ENCODE measurements at regions not wholly inside any gene's neighbourhood (a gene's known extent, or its start where the extent isn't known, plus 50 kb on each side); places are given as distances from the start of the nearest gene placed in this dataset.

DNA sequence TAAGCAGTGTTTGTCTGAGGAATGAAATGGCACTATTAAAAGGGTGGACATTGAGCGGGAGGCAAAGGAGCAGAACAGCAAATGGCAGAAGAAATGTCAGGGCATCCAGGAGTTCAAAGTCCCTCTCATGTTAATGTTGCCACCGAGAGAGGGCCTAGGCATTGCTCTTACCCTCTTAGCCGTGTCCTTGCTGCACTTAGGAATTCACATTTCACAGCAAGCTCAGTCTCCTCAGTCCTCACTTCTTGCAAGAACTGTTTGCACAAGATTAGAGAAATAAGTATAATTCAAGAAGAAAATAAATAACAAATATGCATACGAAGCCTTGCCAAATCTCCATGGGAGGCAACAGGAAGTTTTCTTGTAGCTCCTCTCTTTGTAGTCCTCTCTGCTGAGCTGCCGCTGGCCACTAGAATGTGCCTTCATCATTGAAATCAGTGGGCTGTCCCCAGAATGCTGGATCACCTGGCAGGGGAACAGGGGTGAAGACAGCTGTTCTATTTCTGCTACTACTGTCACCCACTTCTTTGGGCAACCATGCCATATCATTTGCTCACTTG, 205.8 kb downstream of the ZNF326 start:
- no peak for DNase-seq
- Histone ChIP-seq H3K27ac (no peak overlapping the region), H3K4me3 (ENCODE audit: low read depth, low read length) (no peak overlapping the region), H3K27me3 (replicated peaks) (no peaks in the 10 kb centered on the region), H3K36me3 (replicated peaks) (no peaks in the 10 kb centered on the region)
- TF ChIP-seq, protein P1, sequence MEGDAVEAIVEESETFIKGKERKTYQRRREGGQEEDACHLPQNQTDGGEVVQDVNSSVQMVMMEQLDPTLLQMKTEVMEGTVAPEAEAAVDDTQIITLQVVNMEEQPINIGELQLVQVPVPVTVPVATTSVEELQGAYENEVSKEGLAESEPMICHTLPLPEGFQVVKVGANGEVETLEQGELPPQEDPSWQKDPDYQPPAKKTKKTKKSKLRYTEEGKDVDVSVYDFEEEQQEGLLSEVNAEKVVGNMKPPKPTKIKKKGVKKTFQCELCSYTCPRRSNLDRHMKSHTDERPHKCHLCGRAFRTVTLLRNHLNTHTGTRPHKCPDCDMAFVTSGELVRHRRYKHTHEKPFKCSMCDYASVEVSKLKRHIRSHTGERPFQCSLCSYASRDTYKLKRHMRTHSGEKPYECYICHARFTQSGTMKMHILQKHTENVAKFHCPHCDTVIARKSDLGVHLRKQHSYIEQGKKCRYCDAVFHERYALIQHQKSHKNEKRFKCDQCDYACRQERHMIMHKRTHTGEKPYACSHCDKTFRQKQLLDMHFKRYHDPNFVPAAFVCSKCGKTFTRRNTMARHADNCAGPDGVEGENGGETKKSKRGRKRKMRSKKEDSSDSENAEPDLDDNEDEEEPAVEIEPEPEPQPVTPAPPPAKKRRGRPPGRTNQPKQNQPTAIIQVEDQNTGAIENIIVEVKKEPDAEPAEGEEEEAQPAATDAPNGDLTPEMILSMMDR (IDR thresholded peaks at IDR 0.05; ENCODE audit: low read depth, low read length, missing control alignments) = no peak
- in situ Hi-C loops (cut with HindIII; ENCODE audit: low pct_ligation_motif_present, low sequenced_read_pairs) = no loop called here

DNA sequence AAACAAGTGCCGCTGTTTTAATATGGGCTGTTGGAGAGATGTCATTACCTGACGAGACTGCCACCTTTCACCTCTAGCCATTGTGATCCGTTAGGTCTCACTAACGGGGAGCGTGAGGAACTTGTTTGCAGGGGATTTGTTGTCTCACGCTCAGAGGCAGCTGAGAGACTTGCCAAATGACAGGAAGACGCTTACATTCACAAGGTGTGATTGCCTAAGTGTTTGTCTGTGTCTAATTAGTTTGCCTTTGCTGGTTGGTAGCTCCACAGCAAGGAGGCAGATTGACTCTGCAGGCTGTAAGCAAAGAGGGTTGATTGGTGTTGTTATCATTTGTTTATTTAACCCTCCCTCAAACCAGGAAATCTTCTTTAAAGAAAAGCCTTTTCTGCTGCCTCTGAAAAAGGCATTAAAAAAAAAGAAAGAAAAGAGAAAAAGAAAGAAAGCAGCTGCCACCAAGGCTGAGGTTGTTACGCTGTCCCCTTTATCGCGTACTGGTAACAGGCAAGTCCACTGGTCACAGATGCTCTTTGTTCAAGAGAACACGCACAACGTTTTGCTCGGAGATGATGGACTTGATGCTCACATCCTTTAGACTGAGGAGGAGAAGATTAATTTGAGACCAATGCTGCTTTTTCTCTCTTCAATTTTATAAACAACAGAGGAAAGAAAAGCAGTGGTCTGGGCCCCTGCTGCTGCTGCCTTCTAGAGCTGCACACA, 203.9 kb downstream of the ZNF326 start:
- TF ChIP-seq, protein P1 (IDR thresholded peaks at IDR 0.05; ENCODE audit: low read depth, low read length, missing control alignments) = no peak
- in situ Hi-C loops (cut with HindIII; ENCODE audit: low pct_ligation_motif_present, low sequenced_read_pairs) = no loop called here
- no peaks in the 10 kb centered on the region for H3K27me3 ChIP-seq (replicated peaks)
- H3K4me3 ChIP-seq (ENCODE audit: low read depth, low read length) = no peak overlapping the region
- no peak for DNase-seq
- no peak overlapping the region for H3K27ac ChIP-seq
- no peaks in the 10 kb centered on the region for H3K36me3 ChIP-seq (replicated peaks)

DNA sequence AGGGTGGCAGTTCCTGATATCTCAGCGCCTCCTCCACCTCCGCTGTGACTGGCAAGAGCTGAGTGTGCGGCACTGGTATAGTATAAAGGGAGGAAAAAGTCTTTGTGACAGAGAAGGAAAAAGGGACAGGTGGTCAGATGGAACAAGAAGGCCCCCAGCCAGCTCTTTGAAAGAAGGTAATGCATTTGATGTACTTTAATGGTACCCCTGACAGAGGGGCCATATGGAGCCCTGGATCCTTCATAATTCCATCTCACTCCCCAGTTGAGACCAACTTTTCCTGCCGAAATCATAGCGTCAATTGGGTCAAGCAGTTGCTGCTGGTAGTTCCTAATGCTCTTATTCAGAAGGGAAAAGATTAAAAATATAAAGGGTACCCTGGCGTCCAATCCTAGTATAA, 198.2 kb downstream of the ZNF326 start:
- Histone ChIP-seq H3K4me3 (ENCODE audit: low read depth, low read length) (no peak overlapping the region), H3K27me3 (replicated peaks) (no peaks in the 10 kb centered on the region), H3K27ac (no peak overlapping the region), H3K36me3 (replicated peaks) (no peaks in the 10 kb centered on the region)
- in situ Hi-C loops (cut with HindIII; ENCODE audit: low pct_ligation_motif_present, low sequenced_read_pairs) = no loop called here
- no peak for DNase-seq
- TF ChIP-seq, protein P1 (IDR thresholded peaks at IDR 0.05; ENCODE audit: low read depth, low read length, missing control alignments) = no peak

DNA sequence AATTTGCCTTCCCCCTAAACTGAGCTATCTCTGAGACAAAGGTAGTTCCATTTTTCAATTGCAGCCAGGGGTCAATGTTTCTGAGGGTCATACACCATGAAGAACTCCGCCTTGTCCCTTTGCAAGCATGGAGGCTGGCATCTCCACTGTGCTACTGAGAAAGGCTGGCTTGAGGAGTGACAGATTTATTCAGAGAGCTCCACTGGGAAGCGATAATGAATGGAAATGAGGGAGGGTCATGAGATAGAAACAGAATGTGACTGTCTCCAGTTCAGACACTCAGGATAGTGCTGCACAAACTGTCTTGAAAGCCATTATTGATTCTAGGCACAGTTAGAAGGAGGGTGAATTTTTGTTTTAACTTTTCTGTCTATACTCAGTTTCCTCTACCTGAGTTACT, 197.5 kb downstream of the ZNF326 start:
- Histone ChIP-seq H3K36me3 (replicated peaks) (no peaks in the 10 kb centered on the region), H3K4me3 (ENCODE audit: low read depth, low read length) (no peak overlapping the region), H3K27ac (no peak overlapping the region), H3K27me3 (replicated peaks) (no peaks in the 10 kb centered on the region)
- in situ Hi-C loops (cut with HindIII; ENCODE audit: low pct_ligation_motif_present, low sequenced_read_pairs) = no loop called here
- no peak for DNase-seq
- TF ChIP-seq, protein P1 (IDR thresholded peaks at IDR 0.05; ENCODE audit: low read depth, low read length, missing control alignments) = no peak

DNA sequence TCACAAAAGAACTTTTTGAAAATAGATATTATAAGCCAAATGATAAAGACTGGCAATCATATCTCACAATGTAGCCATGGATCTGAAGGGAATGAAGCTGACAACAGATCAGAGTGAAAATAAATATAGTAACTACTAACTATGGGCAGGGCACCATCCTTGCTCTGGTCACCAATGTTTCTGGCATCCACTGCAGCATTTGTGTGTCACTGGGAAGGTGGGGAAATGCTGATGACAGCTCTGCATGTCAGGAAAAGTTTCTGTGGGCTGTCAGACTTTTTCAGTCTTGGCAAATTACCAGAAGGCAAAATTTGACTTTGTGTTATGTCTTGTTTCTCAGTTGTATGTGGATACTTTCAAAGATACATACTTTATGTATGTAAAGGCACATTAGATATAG, 195.6 kb downstream of the ZNF326 start:
- no peak overlapping the region for H3K4me3 ChIP-seq (ENCODE audit: low read depth, low read length)
- H3K36me3 ChIP-seq (replicated peaks) = no peaks in the 10 kb centered on the region
- no peaks in the 10 kb centered on the region for H3K27me3 ChIP-seq (replicated peaks)
- in situ Hi-C loops (cut with HindIII; ENCODE audit: low pct_ligation_motif_present, low sequenced_read_pairs) = no loop called here
- no peak for DNase-seq
- TF ChIP-seq, protein P1 (IDR thresholded peaks at IDR 0.05; ENCODE audit: low read depth, low read length, missing control alignments) = no peak
- H3K27ac ChIP-seq = no peak overlapping the region

DNA sequence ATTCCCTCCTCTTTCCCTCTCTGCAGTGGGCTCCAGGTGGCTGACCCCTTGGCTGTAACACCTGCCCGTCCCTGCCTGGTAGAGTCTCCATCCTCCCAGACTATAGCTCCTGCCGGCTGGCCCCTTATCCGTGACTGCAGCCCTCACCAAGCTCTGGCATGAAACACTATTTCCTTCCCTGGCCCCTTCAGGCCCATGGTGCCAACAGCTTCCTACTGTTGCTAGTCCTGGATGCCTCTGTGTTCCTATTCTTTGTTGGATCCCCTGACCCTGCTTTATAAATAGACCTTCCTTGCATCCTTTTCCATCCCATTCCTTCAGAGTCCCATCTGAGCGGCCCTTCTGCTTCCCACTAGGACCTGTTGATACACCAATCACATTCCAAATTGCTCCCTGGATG, 195.0 kb downstream of the ZNF326 start:
- TF ChIP-seq, protein P1 (IDR thresholded peaks at IDR 0.05; ENCODE audit: low read depth, low read length, missing control alignments) = no peak
- no peak for DNase-seq
- in situ Hi-C loops (cut with HindIII; ENCODE audit: low pct_ligation_motif_present, low sequenced_read_pairs) = no loop called here
- H3K27me3 ChIP-seq (replicated peaks) = no peaks in the 10 kb centered on the region
- H3K36me3 ChIP-seq (replicated peaks) = no peaks in the 10 kb centered on the region
- no peak overlapping the region for H3K27ac ChIP-seq
- no peak overlapping the region for H3K4me3 ChIP-seq (ENCODE audit: low read depth, low read length)

Data from brain microvascular endothelial cell (primary cell).